Colonic mucosa (tissue), 4 donors: ENCODE measurements at regions not wholly inside any gene's neighbourhood (a gene's known extent, or its start where the extent isn't known, plus 50 kb on each side); places are given as distances from the start of the nearest gene placed in this dataset.

Experiments used
- DNase-seq: peaks from one replicate; pipeline ENCODE4 v3.0.0-alpha.2; 2020
- H3K27ac ChIP-seq: fragments of 200-600 bp; one replicate; pipeline ENCODE4 v1.8.0; 2021
- H3K27me3 ChIP-seq: fragments of 200-600 bp; one replicate; pipeline ENCODE4 v1.8.0; 2021
- H3K36me3 ChIP-seq: fragments of 200-600 bp; one replicate; pipeline ENCODE4 v1.8.0; 2021
- H3K4me1 ChIP-seq: fragments of 200-600 bp; one replicate; pipeline ENCODE4 v1.8.0; 2021; ENCODE audit warnings: mild to moderate bottlenecking
- H3K4me3 ChIP-seq: fragments of 200-600 bp; one replicate; pipeline ENCODE4 v1.8.0; 2021
- H3K9ac ChIP-seq, 2 donors: one replicate each; pipeline ENCODE4 v1.7.0; 2013; ENCODE audit warnings: control low read depth in 2 of 2, low read depth in 2 of 2, low read length in 2 of 2
- H3K9me3 ChIP-seq: fragments of 200-600 bp; one replicate; pipeline ENCODE4 v1.8.0; 2021
- intact Hi-C: fragments of 100-400 bp; cut with DNase I; formaldehyde crosslinking; loops from one replicate; pipeline ENCODE4 v1.14.1; 2022
- TF ChIP-seq, protein P1 (sequence below): fragments of 200-600 bp; IDR thresholded peaks from one replicate; pipeline ENCODE4 v1.8.0; 2022; ENCODE audit warnings: antibody characterized with exemption, mild to moderate bottlenecking
- donor health status: healthy.
- donor health status: DM: no; HTN: no; CAD: no.
- donor health status: DM: no; HTN: no; CAD: no.

DNA sequence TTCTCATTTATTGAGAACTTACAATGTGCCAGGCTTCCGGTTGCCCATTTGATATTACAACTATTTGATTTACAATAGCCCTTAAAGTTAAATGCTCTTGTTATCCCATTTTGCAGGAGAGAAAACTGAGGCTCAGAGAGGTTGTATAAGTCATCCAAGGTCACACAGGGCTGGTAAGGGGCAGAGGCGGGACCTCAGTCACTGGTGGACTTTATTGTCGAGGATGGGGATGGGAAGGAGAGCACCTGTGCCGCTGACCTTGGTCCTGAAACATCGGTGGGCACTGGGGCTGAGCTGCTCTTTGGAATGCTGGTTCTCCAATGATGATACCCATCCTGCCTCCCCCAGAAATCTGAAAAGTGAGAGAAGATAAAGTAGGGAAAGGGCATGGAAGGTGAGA is 265.4 kb downstream of the MIAT start:
- intact Hi-C loops: no loop called here
- DNase-seq: no peak
- no peaks in the 10 kb centered on the region for H3K36me3 ChIP-seq
- TF ChIP-seq, protein P1, sequence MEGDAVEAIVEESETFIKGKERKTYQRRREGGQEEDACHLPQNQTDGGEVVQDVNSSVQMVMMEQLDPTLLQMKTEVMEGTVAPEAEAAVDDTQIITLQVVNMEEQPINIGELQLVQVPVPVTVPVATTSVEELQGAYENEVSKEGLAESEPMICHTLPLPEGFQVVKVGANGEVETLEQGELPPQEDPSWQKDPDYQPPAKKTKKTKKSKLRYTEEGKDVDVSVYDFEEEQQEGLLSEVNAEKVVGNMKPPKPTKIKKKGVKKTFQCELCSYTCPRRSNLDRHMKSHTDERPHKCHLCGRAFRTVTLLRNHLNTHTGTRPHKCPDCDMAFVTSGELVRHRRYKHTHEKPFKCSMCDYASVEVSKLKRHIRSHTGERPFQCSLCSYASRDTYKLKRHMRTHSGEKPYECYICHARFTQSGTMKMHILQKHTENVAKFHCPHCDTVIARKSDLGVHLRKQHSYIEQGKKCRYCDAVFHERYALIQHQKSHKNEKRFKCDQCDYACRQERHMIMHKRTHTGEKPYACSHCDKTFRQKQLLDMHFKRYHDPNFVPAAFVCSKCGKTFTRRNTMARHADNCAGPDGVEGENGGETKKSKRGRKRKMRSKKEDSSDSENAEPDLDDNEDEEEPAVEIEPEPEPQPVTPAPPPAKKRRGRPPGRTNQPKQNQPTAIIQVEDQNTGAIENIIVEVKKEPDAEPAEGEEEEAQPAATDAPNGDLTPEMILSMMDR: no peak
- H3K4me3 ChIP-seq: no peak overlapping the region
- H3K4me1 ChIP-seq: no peaks in the 10 kb centered on the region
- H3K27ac ChIP-seq: no peak overlapping the region
- H3K27me3 ChIP-seq: no peaks in the 10 kb centered on the region
- no peak overlapping the region for H3K9ac ChIP-seq
- H3K9me3 ChIP-seq: no peaks in the 10 kb centered on the region

DNA sequence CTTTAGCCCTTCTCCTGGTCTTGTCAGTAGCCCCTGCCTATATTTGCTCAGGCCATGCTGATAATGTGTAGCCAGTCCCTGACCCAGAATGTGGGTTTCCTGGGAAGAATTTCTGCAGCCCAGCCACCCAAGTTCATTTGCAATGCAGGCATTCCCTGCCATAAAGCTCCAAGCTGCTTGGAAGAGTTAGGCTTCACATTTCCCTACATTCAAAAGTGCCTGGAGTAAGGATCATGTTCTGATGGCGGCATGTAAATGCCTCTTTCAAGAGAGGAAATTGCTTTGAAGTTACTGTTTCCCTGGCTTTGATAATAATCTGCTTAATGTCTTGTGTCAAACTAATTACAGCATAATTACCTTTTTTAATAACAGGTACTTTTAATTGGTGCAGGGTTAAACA is 266.1 kb downstream of the MIAT start:
- intact Hi-C loops: no loop called here
- no peaks in the 10 kb centered on the region for H3K27me3 ChIP-seq
- no peak for DNase-seq
- no peaks in the 10 kb centered on the region for H3K4me1 ChIP-seq
- no peaks in the 10 kb centered on the region for H3K36me3 ChIP-seq
- H3K4me3 ChIP-seq: no peak overlapping the region
- no peak overlapping the region for H3K9ac ChIP-seq
- no peak overlapping the region for H3K27ac ChIP-seq
- H3K9me3 ChIP-seq: no peaks in the 10 kb centered on the region
- TF ChIP-seq, protein P1: no peak

DNA sequence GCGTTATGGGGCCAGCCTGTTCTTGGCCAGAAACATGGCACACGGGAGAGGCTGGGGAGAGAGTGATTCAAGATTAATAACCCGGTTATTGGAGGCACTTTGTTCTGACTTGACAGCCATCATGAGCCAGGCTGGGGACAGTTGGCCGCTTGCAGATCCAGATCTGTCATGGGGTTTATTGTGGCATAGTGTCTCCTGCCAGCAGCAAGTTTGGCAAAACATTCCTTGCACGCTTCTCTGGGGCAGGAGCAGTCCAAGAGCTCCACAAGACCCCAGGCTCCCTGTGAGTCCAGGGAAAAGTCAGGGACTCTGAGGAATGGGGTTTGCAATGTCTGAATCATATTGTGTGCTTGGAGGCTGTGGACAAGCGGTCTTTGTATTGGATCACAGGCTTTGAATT is 270.4 kb downstream of the MIAT start:
- no peak overlapping the region for H3K9ac ChIP-seq
- TF ChIP-seq, protein P1: no peak
- no peaks in the 10 kb centered on the region for H3K4me1 ChIP-seq
- no peaks in the 10 kb centered on the region for H3K9me3 ChIP-seq
- no peaks in the 10 kb centered on the region for H3K36me3 ChIP-seq
- DNase-seq: no peak
- no peak overlapping the region for H3K27ac ChIP-seq
- H3K27me3 ChIP-seq: no peaks in the 10 kb centered on the region
- intact Hi-C loops: no loop called here
- H3K4me3 ChIP-seq: no peak overlapping the region

DNA sequence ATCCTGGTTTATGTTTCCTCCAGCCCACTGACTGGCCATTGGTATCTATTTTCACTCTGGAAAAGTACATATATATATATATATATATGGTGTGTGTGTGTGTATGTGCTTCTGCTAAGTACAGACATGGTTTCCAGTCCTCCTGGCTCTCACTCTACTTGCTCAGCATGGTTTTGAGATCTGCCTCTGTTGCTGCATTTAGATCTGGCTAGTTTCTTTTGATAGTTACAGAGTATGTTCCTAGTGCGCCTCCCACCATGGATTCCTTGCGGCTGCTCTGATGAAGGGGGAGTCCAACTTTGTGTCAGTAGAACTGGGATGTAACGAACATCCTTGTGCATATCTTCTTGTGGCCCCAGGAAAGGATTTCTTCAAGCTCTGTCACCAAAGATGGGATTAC is 274.1 kb downstream of the MIAT start:
- H3K4me1 ChIP-seq: no peaks in the 10 kb centered on the region
- H3K9me3 ChIP-seq: no peaks in the 10 kb centered on the region
- no peaks in the 10 kb centered on the region for H3K36me3 ChIP-seq
- TF ChIP-seq, protein P1: no peak
- H3K9ac ChIP-seq: no peak overlapping the region
- no peak for DNase-seq
- H3K4me3 ChIP-seq: no peak overlapping the region
- H3K27ac ChIP-seq: no peak overlapping the region
- no peaks in the 10 kb centered on the region for H3K27me3 ChIP-seq
- intact Hi-C loops: no loop called here

DNA sequence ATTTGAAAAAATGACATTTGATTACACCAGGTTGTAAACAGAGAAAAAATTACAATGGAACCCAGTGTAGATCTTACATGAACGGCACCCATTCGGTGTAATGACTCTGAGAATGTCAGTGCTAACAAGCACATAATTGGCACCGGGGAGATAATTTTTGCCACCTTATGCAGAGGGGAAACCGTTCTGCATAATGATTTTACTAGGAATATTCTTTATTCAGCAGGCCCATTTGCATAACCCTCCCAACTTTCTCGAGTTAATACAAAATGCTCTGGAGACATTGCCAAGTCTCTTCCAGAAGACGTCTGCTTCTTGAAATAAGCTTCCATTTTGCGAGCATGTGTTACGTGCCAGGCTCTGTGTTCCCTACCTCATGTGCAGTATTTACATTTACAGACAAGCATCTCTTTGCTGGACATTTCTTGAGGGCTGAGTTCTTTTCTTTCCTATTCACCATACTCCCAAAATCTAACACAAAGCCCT is 275.8 kb downstream of the MIAT start:
- no peak overlapping the region for H3K27ac ChIP-seq
- TF ChIP-seq, protein P1: no peak
- no peaks in the 10 kb centered on the region for H3K9me3 ChIP-seq
- H3K4me3 ChIP-seq: no peak overlapping the region
- H3K9ac ChIP-seq: no peak overlapping the region
- DNase-seq: no peak
- no peaks in the 10 kb centered on the region for H3K4me1 ChIP-seq
- no peaks in the 10 kb centered on the region for H3K36me3 ChIP-seq
- intact Hi-C loops: no loop called here
- no peaks in the 10 kb centered on the region for H3K27me3 ChIP-seq

DNA sequence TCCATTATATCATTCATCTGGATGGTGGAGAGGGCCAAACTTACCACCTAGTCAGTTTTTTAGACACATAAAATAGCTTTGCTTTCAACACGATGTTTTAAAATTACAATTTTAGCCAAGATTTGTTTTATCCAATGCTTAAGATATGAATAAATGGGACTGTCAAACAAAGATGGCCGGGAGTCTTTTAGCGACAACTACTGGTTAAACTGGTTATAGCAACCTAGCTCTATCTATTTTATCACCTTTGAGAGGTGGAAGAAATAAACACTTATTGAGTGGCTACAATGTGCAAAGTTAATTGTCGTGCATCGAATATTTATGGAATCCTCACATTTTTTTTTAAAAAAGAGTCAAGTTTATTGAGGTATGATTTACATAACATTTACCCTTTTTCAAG is 279.8 kb downstream of the MIAT start:
- intact Hi-C loops: no loop called here
- TF ChIP-seq, protein P1: no peak
- Histone ChIP-seq H3K4me1 (no peaks in the 10 kb centered on the region), H3K27ac (no peak overlapping the region), H3K4me3 (no peak overlapping the region), H3K9ac (no peak overlapping the region), H3K36me3 (no peaks in the 10 kb centered on the region), H3K27me3 (no peaks in the 10 kb centered on the region), H3K9me3 (no peaks in the 10 kb centered on the region)
- DNase-seq: no peak
